ENCODE measurements at regions not wholly inside any gene's neighbourhood (a gene's known extent, or its start where the extent isn't known, plus 50 kb on each side); places are given as distances from the start of the nearest gene placed in this dataset.

GRCh38 chr4:55291227-55291640 lies 54.8 kb upstream of the SRD5A3 start:
- Histone ChIP-seq H3K4me3 (no peak overlapping the region), H2AFZ (no peak overlapping the region), H3K9me2 (ENCODE audit: insufficient read depth) (no peaks in the 10 kb centered on the region), H3K4me1 (replicated peaks; ENCODE audit: insufficient read depth) (no peaks in the 10 kb centered on the region), H3K9me3 (ENCODE audit: insufficient read depth, low read depth) (no peaks in the 10 kb centered on the region), H3F3A (ENCODE audit: insufficient read depth, low read depth) (no peaks in the 10 kb centered on the region), H3K27me3 (ENCODE audit: insufficient read depth, low read depth) (no peaks in the 10 kb centered on the region), H3K4me2 (no peak overlapping the region), H3K36me3 (ENCODE audit: low read depth) (no peaks in the 10 kb centered on the region), H3K27ac (no peak overlapping the region), H4K20me1 (ENCODE audit: insufficient read depth) (no peaks in the 10 kb centered on the region), H3K79me2 (ENCODE audit: low read depth) (no peaks in the 10 kb centered on the region)
- intact Hi-C loops (cut with micrococcal nuclease; ENCODE audit: unreplicated experiment) = no loop called here
- CTCF ChIA-PET = no interaction called here
- TF ChIP-seq EZH2 (IDR thresholded peaks at IDR 0.05; ENCODE audit: low read depth) (no peak), CTCF (conservative IDR thresholded peaks at IDR 0.05) (no peak)
- BruUV-seq (replicated peaks) = no TSS peak
- DNase-seq = no peak
- POLR2A ChIA-PET (ENCODE audit: unreplicated experiment) = no interaction called here

- Histone ChIP-seq H3K9me3 (ENCODE audit: insufficient read depth, low read depth) (no peaks in the 10 kb centered on the region; the same call in 1 of the 2 replicates), H3K9me2 (ENCODE audit: insufficient read depth) (no peaks in the 10 kb centered on the region), H3K4me1 (replicated peaks; ENCODE audit: insufficient read depth) (0 out of 2 replicates have a peak, but pooled peaks cover 4% of the 10 kb centered on the region), H3F3A (ENCODE audit: insufficient read depth, low read depth) (no peaks in the 10 kb centered on the region; the same call in 1 of the 2 replicates), H4K20me1 (ENCODE audit: insufficient read depth) (no peaks in the 10 kb centered on the region), H3K36me3 (ENCODE audit: low read depth) (no peaks in the 10 kb centered on the region), H3K4me2 (no peak overlapping the region), H3K79me2 (ENCODE audit: low read depth) (no peaks in the 10 kb centered on the region), H3K27ac (no peak overlapping the region), H3K27me3 (ENCODE audit: insufficient read depth, low read depth) (no peaks in the 10 kb centered on the region), H2AFZ (no peak overlapping the region), H3K4me3 (no peak overlapping the region)
- no TSS peak for BruUV-seq (replicated peaks)
- ChIA-PET CTCF (no interaction called here), POLR2A (ENCODE audit: unreplicated experiment) (no interaction called here)
- intact Hi-C loops (cut with micrococcal nuclease; ENCODE audit: unreplicated experiment) = no loop called here
- no peak for DNase-seq
- TF ChIP-seq CTCF (conservative IDR thresholded peaks at IDR 0.05) (no peak), EZH2 (IDR thresholded peaks at IDR 0.05; ENCODE audit: low read depth) (no peak)
Observed at GRCh38 chr4:55296096-55296495, 49.9 kb upstream of the SRD5A3 start.
